ENCODE measurements at regions not wholly inside any gene's neighbourhood (a gene's known extent, or its start where the extent isn't known, plus 50 kb on each side); places are given as distances from the start of the nearest gene placed in this dataset.

GRCh38 chr11:80625563-80625962 lies 1184.7 kb upstream of the TENM4 start:
- FAIRE-seq (no peak), DNase-seq (peak in 1 of 5 donors; percentile 7)
- H3K4me1 ChIP-seq (ENCODE audit: control insufficient read depth in 2 of 3, insufficient read depth in 2 of 3, low read depth in 1 of 3, low read length in 3 of 3) = no peaks in the 10 kb centered on the region
- no peaks in the 10 kb centered on the region for H3K27me3 ChIP-seq (ENCODE audit: control insufficient read depth, insufficient read depth, low read length)
- H3K9ac ChIP-seq (ENCODE audit: low read length in 3 of 3) = no peak overlapping the region
- intact Hi-C loops (cut with DNase I) = no loop called here
- no peaks in the 10 kb centered on the region for H3K36me3 ChIP-seq (ENCODE audit: control insufficient read depth in 2 of 3, insufficient read depth in 3 of 3, low read length in 3 of 3)
- TF ChIP-seq CTCF (IDR thresholded peaks at IDR 0.05; ENCODE audit: borderline replicate concordance, extremely low read depth, insufficient read depth) = no peak
- H3K9me3 ChIP-seq (ENCODE audit: control insufficient read depth in 2 of 3, insufficient read depth in 1 of 3, low read length in 3 of 3) = no peaks in the 10 kb centered on the region
- no peak overlapping the region for H3K27ac ChIP-seq (ENCODE audit: low read depth in 2 of 2, low read length in 2 of 2)
- H3K4me3 ChIP-seq (ENCODE audit: low read length in 3 of 3) = no peak overlapping the region

- no peak for FAIRE-seq
- no peaks in the 10 kb centered on the region for H3K4me1 ChIP-seq (ENCODE audit: control insufficient read depth in 2 of 3, insufficient read depth in 2 of 3, low read depth in 1 of 3, low read length in 3 of 3)
- H3K9me3 ChIP-seq (ENCODE audit: control insufficient read depth in 2 of 3, insufficient read depth in 1 of 3, low read length in 3 of 3) = no peaks in the 10 kb centered on the region
- H3K36me3 ChIP-seq (ENCODE audit: control insufficient read depth in 2 of 3, insufficient read depth in 3 of 3, low read length in 3 of 3) = no peaks in the 10 kb centered on the region
- intact Hi-C loops (cut with DNase I) = no loop called here
- H3K9ac ChIP-seq (ENCODE audit: low read length in 3 of 3) = no peak overlapping the region
- no peak overlapping the region for H3K4me3 ChIP-seq (ENCODE audit: low read length in 3 of 3)
- TF ChIP-seq CTCF (IDR thresholded peaks at IDR 0.05; ENCODE audit: borderline replicate concordance, extremely low read depth, insufficient read depth) = no peak
- H3K27ac ChIP-seq (ENCODE audit: low read depth in 2 of 2, low read length in 2 of 2) = no peak overlapping the region
- H3K27me3 ChIP-seq (ENCODE audit: control insufficient read depth, insufficient read depth, low read length) = no peaks in the 10 kb centered on the region
- no peak for DNase-seq
Measured at GRCh38 chr11:80621871-80622270, 1181.0 kb upstream of the TENM4 start.

GRCh38 chr11:80620867-80621266 lies 1180.0 kb upstream of the TENM4 start:
- DNase-seq = no peak

More at GRCh38 chr11:80620867-80621266, 1180.0 kb upstream of the TENM4 start:
- no peak for TF ChIP-seq CTCF (IDR thresholded peaks at IDR 0.05; ENCODE audit: borderline replicate concordance, extremely low read depth, insufficient read depth)
- no peak for FAIRE-seq
- H3K4me3 ChIP-seq (ENCODE audit: low read length in 3 of 3) = no peak overlapping the region
- intact Hi-C loops (cut with DNase I) = no loop called here
- no peaks in the 10 kb centered on the region for H3K9me3 ChIP-seq (ENCODE audit: control insufficient read depth in 2 of 3, insufficient read depth in 1 of 3, low read length in 3 of 3)
- no peaks in the 10 kb centered on the region for H3K27me3 ChIP-seq (ENCODE audit: control insufficient read depth, insufficient read depth, low read length)
- H3K9ac ChIP-seq (ENCODE audit: low read length in 3 of 3) = no peak overlapping the region
- no peaks in the 10 kb centered on the region for H3K4me1 ChIP-seq (ENCODE audit: control insufficient read depth in 2 of 3, insufficient read depth in 2 of 3, low read depth in 1 of 3, low read length in 3 of 3)
- H3K27ac ChIP-seq (ENCODE audit: low read depth in 2 of 2, low read length in 2 of 2) = no peak overlapping the region
- H3K36me3 ChIP-seq (ENCODE audit: control insufficient read depth in 2 of 3, insufficient read depth in 3 of 3, low read length in 3 of 3) = no peaks in the 10 kb centered on the region
